SKM-1 treated with dmso at 0.1 percent for 144 hours (cell line): ENCODE measurements at regions not wholly inside any gene's neighbourhood (a gene's known extent, or its start where the extent isn't known, plus 50 kb on each side); places are given as distances from the start of the nearest gene placed in this dataset.

Source experiments
- DNase-seq: peaks from one replicate; lab custom pipeline; 2025; ENCODE audit not compliant: unreplicated experiment; lab: John Stamatoyannopoulos, UW

GRCh38 chr10:21329995-21330627 lies 195.4 kb downstream of the SKIDA1 start:
- no peak for DNase-seq

GRCh38 chr10:21327289-21327993 lies 198.0 kb downstream of the SKIDA1 start:
- DNase-seq, result no peak

- no peak for DNase-seq
Measured at GRCh38 chr10:21326594-21327288, 198.7 kb downstream of the SKIDA1 start.

- DNase-seq, result no peak
Measured at GRCh38 chr10:21318540-21319167, 206.8 kb downstream of the SKIDA1 start.

GRCh38 chr10:21317902-21318301 lies 207.6 kb downstream of the SKIDA1 start:
- no peak for DNase-seq

GRCh38 chr10:21315645-21316220 lies 209.7 kb downstream of the SKIDA1 start:
- DNase-seq, result no peak

- DNase-seq, result no peak
Measured at GRCh38 chr10:21314906-21315644, 210.4 kb downstream of the SKIDA1 start.

GRCh38 chr10:21314111-21314626 lies 211.3 kb downstream of the SKIDA1 start:
- DNase-seq, result no peak

- DNase-seq, result no peak
Measured at GRCh38 chr10:21313691-21314090, 211.8 kb downstream of the SKIDA1 start.

- DNase-seq, result no peak
Measured at GRCh38 chr10:21311426-21311825, 214.1 kb downstream of the SKIDA1 start.

GRCh38 chr10:21309427-21309826 lies 216.1 kb downstream of the SKIDA1 start:
- DNase-seq, result no peak

- DNase-seq, result no peak
Measured at GRCh38 chr10:21308946-21309345, 216.5 kb downstream of the SKIDA1 start.

GRCh38 chr10:21308018-21308417 lies 217.5 kb downstream of the SKIDA1 start:
- DNase-seq, result no peak

GRCh38 chr10:21304608-21305007 lies 220.9 kb downstream of the SKIDA1 start:
- no peak for DNase-seq

- DNase-seq, result no peak
Measured at GRCh38 chr10:21304198-21304597, 221.3 kb downstream of the SKIDA1 start.

- DNase-seq, result peak; percentile 66
Measured at GRCh38 chr10:21300551-21300950, 224.9 kb downstream of the SKIDA1 start.

- no peak for DNase-seq
Measured at GRCh38 chr10:21299330-21299729, 226.2 kb downstream of the SKIDA1 start.

GRCh38 chr10:21298701-21299100 lies 226.8 kb downstream of the SKIDA1 start:
- DNase-seq, result no peak

GRCh38 chr10:21297603-21298383 lies 227.7 kb downstream of the SKIDA1 start:
- DNase-seq, result no peak
